ENCODE measurements at regions not wholly inside any gene's neighbourhood (a gene's known extent, or its start where the extent isn't known, plus 50 kb on each side); places are given as distances from the start of the nearest gene placed in this dataset.

DNA sequence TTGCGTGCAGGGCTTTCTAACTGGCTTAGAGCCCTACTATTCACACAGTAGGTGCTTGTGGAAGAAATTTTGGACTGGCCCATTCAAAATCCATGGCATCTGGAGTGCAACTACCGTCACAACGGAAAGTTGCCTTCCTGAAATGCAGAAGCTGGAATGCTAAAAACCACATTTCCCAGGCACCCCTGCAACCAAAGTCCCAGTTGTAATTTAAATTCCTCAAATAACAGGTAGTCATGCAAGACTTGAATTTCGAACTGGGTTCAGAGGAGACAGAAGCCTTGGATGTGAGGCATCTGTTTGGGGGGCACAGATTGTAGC is 186.7 kb downstream of the TOMM20 start:
- H3K4me3 ChIP-seq (replicated peaks; ENCODE audit: insufficient read depth, low read length): no peak overlapping the region
- H3K27me3 ChIP-seq (ENCODE audit: insufficient read depth, poor library complexity, severe bottlenecking): no peaks in the 10 kb centered on the region
- no peak overlapping the region for H3K27ac ChIP-seq (replicated peaks)
- TF ChIP-seq, protein P1, sequence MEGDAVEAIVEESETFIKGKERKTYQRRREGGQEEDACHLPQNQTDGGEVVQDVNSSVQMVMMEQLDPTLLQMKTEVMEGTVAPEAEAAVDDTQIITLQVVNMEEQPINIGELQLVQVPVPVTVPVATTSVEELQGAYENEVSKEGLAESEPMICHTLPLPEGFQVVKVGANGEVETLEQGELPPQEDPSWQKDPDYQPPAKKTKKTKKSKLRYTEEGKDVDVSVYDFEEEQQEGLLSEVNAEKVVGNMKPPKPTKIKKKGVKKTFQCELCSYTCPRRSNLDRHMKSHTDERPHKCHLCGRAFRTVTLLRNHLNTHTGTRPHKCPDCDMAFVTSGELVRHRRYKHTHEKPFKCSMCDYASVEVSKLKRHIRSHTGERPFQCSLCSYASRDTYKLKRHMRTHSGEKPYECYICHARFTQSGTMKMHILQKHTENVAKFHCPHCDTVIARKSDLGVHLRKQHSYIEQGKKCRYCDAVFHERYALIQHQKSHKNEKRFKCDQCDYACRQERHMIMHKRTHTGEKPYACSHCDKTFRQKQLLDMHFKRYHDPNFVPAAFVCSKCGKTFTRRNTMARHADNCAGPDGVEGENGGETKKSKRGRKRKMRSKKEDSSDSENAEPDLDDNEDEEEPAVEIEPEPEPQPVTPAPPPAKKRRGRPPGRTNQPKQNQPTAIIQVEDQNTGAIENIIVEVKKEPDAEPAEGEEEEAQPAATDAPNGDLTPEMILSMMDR (IDR thresholded peaks at IDR 0.05; ENCODE audit: insufficient read depth, low read length): no peak
- TF ChIP-seq GABPA (IDR thresholded peaks at IDR 0.05; ENCODE audit: low read depth): no peak
- TF ChIP-seq, protein P2, sequence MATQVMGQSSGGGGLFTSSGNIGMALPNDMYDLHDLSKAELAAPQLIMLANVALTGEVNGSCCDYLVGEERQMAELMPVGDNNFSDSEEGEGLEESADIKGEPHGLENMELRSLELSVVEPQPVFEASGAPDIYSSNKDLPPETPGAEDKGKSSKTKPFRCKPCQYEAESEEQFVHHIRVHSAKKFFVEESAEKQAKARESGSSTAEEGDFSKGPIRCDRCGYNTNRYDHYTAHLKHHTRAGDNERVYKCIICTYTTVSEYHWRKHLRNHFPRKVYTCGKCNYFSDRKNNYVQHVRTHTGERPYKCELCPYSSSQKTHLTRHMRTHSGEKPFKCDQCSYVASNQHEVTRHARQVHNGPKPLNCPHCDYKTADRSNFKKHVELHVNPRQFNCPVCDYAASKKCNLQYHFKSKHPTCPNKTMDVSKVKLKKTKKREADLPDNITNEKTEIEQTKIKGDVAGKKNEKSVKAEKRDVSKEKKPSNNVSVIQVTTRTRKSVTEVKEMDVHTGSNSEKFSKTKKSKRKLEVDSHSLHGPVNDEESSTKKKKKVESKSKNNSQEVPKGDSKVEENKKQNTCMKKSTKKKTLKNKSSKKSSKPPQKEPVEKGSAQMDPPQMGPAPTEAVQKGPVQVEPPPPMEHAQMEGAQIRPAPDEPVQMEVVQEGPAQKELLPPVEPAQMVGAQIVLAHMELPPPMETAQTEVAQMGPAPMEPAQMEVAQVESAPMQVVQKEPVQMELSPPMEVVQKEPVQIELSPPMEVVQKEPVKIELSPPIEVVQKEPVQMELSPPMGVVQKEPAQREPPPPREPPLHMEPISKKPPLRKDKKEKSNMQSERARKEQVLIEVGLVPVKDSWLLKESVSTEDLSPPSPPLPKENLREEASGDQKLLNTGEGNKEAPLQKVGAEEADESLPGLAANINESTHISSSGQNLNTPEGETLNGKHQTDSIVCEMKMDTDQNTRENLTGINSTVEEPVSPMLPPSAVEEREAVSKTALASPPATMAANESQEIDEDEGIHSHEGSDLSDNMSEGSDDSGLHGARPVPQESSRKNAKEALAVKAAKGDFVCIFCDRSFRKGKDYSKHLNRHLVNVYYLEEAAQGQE (IDR thresholded peaks at IDR 0.05; ENCODE audit: insufficient replicate concordance, low read depth): no peak
- TF ChIP-seq SPI1 (IDR thresholded peaks at IDR 0.05; ENCODE audit: borderline replicate concordance, low read depth): no peak
- no peak for TF ChIP-seq POLR2AphosphoS5 (IDR thresholded peaks at IDR 0.05; ENCODE audit: low read depth)
- DNase-seq (ENCODE audit: low read depth in 1 of 2, low spot score in 1 of 2): no peak

DNA sequence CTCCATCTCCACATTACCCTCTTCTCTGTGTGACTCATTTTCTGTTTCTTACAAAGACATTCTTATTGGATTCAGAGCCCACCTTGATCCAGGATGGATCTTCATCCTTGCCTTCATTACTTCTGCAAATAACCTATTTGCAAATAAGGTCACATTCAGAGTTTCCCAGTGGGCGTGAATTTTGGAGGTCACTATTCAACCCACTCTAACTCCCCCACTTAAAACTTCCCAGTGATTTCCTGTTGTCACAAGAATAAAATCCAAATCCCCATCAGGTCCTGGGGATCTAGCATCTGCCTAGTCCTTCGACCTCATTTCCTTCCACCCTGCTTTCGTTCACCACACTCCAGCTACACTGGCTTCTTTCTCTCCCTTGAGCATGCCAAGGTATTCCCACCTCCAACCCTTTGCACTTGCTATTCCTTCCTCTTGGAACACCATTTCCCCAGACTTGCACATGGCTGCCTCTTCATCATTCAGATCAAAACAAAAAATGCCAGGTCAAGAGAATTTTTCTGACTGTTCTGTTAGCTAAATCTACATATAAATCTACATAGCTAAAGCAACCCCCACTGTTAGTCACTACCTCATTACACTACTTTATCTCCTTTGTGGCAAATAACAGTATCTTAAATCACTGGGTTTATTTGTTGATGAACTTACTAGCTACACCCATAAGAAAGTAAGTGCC is 187.2 kb downstream of the TOMM20 start:
- no peak for DNase-seq (ENCODE audit: low read depth in 1 of 2, low spot score in 1 of 2)
- H3K27ac ChIP-seq (replicated peaks): no peak overlapping the region
- TF ChIP-seq POLR2AphosphoS5 (IDR thresholded peaks at IDR 0.05; ENCODE audit: low read depth) (no peak), GABPA (IDR thresholded peaks at IDR 0.05; ENCODE audit: low read depth) (no peak), SPI1 (IDR thresholded peaks at IDR 0.05; ENCODE audit: borderline replicate concordance, low read depth) (no peak)
- TF ChIP-seq, protein P1 (IDR thresholded peaks at IDR 0.05; ENCODE audit: insufficient read depth, low read length): no peak
- TF ChIP-seq, protein P2 (IDR thresholded peaks at IDR 0.05; ENCODE audit: insufficient replicate concordance, low read depth): no peak
- H3K27me3 ChIP-seq (ENCODE audit: insufficient read depth, poor library complexity, severe bottlenecking): no peaks in the 10 kb centered on the region
- no peak overlapping the region for H3K4me3 ChIP-seq (replicated peaks; ENCODE audit: insufficient read depth, low read length)

DNA sequence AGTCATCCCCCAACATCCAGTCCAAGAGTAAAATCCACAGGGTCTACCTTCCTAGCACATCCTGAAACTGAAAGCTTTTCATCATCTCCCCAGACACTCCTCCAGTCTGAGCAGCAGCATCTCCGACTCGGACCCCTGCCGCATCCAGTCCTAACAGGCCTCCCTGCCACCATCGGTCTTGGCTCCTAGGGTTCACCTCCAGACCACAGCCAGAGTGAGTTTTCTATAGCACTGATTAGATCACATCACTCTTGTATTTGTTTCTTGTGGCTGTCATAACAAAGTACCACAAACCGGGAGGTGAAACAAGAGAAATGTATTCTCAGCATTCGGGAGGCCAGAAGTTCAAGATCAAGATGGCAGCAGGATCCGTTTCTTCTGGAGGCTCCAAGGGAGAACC is 187.8 kb downstream of the TOMM20 start:
- Histone ChIP-seq H3K27me3 (ENCODE audit: insufficient read depth, poor library complexity, severe bottlenecking) (no peaks in the 10 kb centered on the region), H3K4me3 (replicated peaks; ENCODE audit: insufficient read depth, low read length) (no peak overlapping the region), H3K27ac (replicated peaks) (no peak overlapping the region)
- no peak for DNase-seq (ENCODE audit: low read depth in 1 of 2, low spot score in 1 of 2)
- TF ChIP-seq, protein P1 (IDR thresholded peaks at IDR 0.05; ENCODE audit: insufficient read depth, low read length): no peak
- TF ChIP-seq GABPA (IDR thresholded peaks at IDR 0.05; ENCODE audit: low read depth) (no peak), SPI1 (IDR thresholded peaks at IDR 0.05; ENCODE audit: borderline replicate concordance, low read depth) (no peak), POLR2AphosphoS5 (IDR thresholded peaks at IDR 0.05; ENCODE audit: low read depth) (no peak)
- TF ChIP-seq, protein P2 (IDR thresholded peaks at IDR 0.05; ENCODE audit: insufficient replicate concordance, low read depth): no peak

Data from HL-60 (cell line).